Neuronal stem cell (in vitro differentiated cells): ENCODE measurements at regions not wholly inside any gene's neighbourhood (a gene's known extent, or its start where the extent isn't known, plus 50 kb on each side); places are given as distances from the start of the nearest gene placed in this dataset.

ENCODE experiments used
- DNase-seq: peaks from one replicate; pipeline ENCODE4 v3.0.0-alpha.2; 2013; ENCODE audit warnings: low spot score
- H2AFZ ChIP-seq: one replicate; pipeline ENCODE4 v1.6.1; 2013; ENCODE audit warnings: mild to moderate bottlenecking, low read length, inconsistent platforms
- H2AK5ac ChIP-seq: 2 replicates; pipeline ENCODE4 v1.6.1; 2013; ENCODE audit warnings: low read depth, mild to moderate bottlenecking, inconsistent platforms, low read length, moderate library complexity, mixed read lengths
- H2BK120ac ChIP-seq: 2 replicates; pipeline ENCODE4 v1.6.1; 2013; ENCODE audit warnings: low read depth, mild to moderate bottlenecking, inconsistent platforms, low read length, moderate library complexity, mixed read lengths
- H2BK12ac ChIP-seq: one replicate; pipeline ENCODE4 v1.6.1; 2013; ENCODE audit warnings: low read length, inconsistent platforms
- H2BK15ac ChIP-seq: 2 replicates; pipeline ENCODE4 v1.6.1; 2013; ENCODE audit warnings: mild to moderate bottlenecking, low read length, inconsistent platforms, mixed read lengths
- H2BK5ac ChIP-seq: one replicate; pipeline ENCODE4 v1.6.1; 2013; ENCODE audit warnings: inconsistent platforms, mild to moderate bottlenecking, low read length, moderate library complexity
- H3K14ac ChIP-seq: one replicate; pipeline ENCODE4 v1.6.1; 2013; ENCODE audit warnings: low read length, inconsistent platforms
- H3K18ac ChIP-seq: 2 replicates; pipeline ENCODE4 v1.6.1; 2013; ENCODE audit warnings: low read length, inconsistent platforms
- H3K23ac ChIP-seq: 2 replicates; pipeline ENCODE4 v1.6.1; 2013; ENCODE audit warnings: low read depth, mild to moderate bottlenecking, mixed read lengths, low read length, inconsistent platforms; ENCODE audit not compliant: poor library complexity
- H3K27ac ChIP-seq: replicated peaks from 3 replicates; pipeline ENCODE4 v1.5.1; 2013; ENCODE audit warnings: low read length, inconsistent platforms
- H3K27me3 ChIP-seq, 3 experiments: 2 replicates each; pipeline ENCODE4 v1.6.1; 2013; ENCODE audit warnings: low read length in 3 of 3, mild to moderate bottlenecking in 2 of 3, inconsistent platforms in 1 of 3, low read depth in 1 of 3, mixed read lengths in 1 of 3, moderate library complexity in 1 of 3; ENCODE audit not compliant: control insufficient read depth in 3 of 3, insufficient read depth in 3 of 3
- H3K36me3 ChIP-seq, 2 donors: replicated peaks in 1 of 2; 2 replicates each; pipeline ENCODE4 v1.6.1; 2013; ENCODE audit warnings: low read length in 2 of 2; ENCODE audit not compliant: control insufficient read depth in 2 of 2, insufficient read depth in 2 of 2
- H3K4ac ChIP-seq: 2 replicates; pipeline ENCODE4 v1.6.1; 2013; ENCODE audit warnings: inconsistent platforms, mild to moderate bottlenecking, low read length, moderate library complexity
- H3K4me1 ChIP-seq, 2 donors: 1 replicate in 1 of 2; 2 replicates in 1 of 2; pipeline ENCODE4 v1.6.1; 2013; ENCODE audit warnings: low read length in 2 of 2, low read depth in 1 of 2; ENCODE audit not compliant: control insufficient read depth in 2 of 2, insufficient read depth in 1 of 2
- H3K4me2 ChIP-seq: one replicate; pipeline ENCODE4 v1.6.1; 2013; ENCODE audit warnings: mild to moderate bottlenecking, low read length, inconsistent platforms; ENCODE audit not compliant: insufficient read depth, poor library complexity, severe bottlenecking
- H3K4me3 ChIP-seq, 2 donors: 2 replicates each; pipeline ENCODE4 v1.5.1; 2013; ENCODE audit warnings: low read length in 2 of 2, mild to moderate bottlenecking in 2 of 2, inconsistent platforms in 1 of 2, moderate library complexity in 1 of 2
- H3K79me1 ChIP-seq: one replicate; pipeline ENCODE4 v1.6.1; 2013; ENCODE audit warnings: low read depth, mild to moderate bottlenecking, inconsistent platforms, low read length, moderate library complexity
- H3K9ac ChIP-seq: one replicate; pipeline ENCODE4 v1.6.1; 2013; ENCODE audit warnings: mild to moderate bottlenecking, low read depth, low read length, inconsistent platforms; ENCODE audit not compliant: poor library complexity
- H3K9me3 ChIP-seq, 2 donors: replicated peaks in 1 of 2; 2 replicates each; pipeline versions ENCODE3 to v1.6.1; 2013; ENCODE audit warnings: low read length in 2 of 2, mild to moderate bottlenecking in 2 of 2, inconsistent platforms in 1 of 2, low read depth in 1 of 2, mixed read lengths in 1 of 2, moderate library complexity in 1 of 2; ENCODE audit not compliant: control insufficient read depth in 2 of 2, insufficient read depth in 1 of 2
- H4K8ac ChIP-seq: one replicate; pipeline ENCODE4 v1.6.1; 2013; ENCODE audit warnings: low read depth, mild to moderate bottlenecking, inconsistent platforms, low read length, moderate library complexity
- H4K91ac ChIP-seq: one replicate; pipeline ENCODE4 v1.6.1; 2013; ENCODE audit warnings: low read length, low read depth, mild to moderate bottlenecking, inconsistent platforms; ENCODE audit not compliant: poor library complexity
- WGBS, 2 donors: extraction: QIAGEN DNeasy Blood & Tissue Kit; methylation state at CpG; one replicate each; pipeline ENCODE4 v1.1.7; 2013; ENCODE audit warnings: missing lambda C conversion rate in 2 of 2, mixed read lengths in 1 of 2; ENCODE audit not compliant: insufficient read length in 2 of 2, insufficient replicate concordance in 1 of 2; ENCODE audit errors: extremely low coverage in 2 of 2; 5-methylcytosine and 5-hydroxymethylcytosine counted together

GRCh38 chr12:124648710-124649384 lies 81.4 kb upstream of the NCOR2 start:
- no peaks in the 10 kb centered on the region for H3K4me1 ChIP-seq

GRCh38 chr12:124647316-124647715 lies 79.9 kb upstream of the NCOR2 start:
- no peak overlapping the region for H3K23ac ChIP-seq
- H2AFZ ChIP-seq: no peak overlapping the region
- H2BK15ac ChIP-seq: no peak overlapping the region
- no peak overlapping the region for H3K4ac ChIP-seq
- H3K4me1 ChIP-seq: no peaks in the 10 kb centered on the region
- H2BK12ac ChIP-seq: no peak overlapping the region
- no peak overlapping the region for H4K91ac ChIP-seq
- H3K27ac ChIP-seq: no peak overlapping the region
- H2BK5ac ChIP-seq: no peak overlapping the region
- no CpG with 5 or more reads among the region's 6 CpGs for WGBS, 2 donors
- DNase-seq: no peak
- no peak overlapping the region for H3K9ac ChIP-seq
- H3K14ac ChIP-seq: no peak overlapping the region
- H3K4me3 ChIP-seq: no peak overlapping the region
- no peak overlapping the region for H2BK120ac ChIP-seq
- no peak overlapping the region for H3K18ac ChIP-seq
- H3K36me3 ChIP-seq: no peaks in the 10 kb centered on the region
- H3K27me3 ChIP-seq: peaks cover 0 to 30% (median 0%) of the 10 kb centered on the region in 3 experiments
- peaks cover 6 to 17% of the 10 kb centered on the region in 2 donors for H3K9me3 ChIP-seq
- H2AK5ac ChIP-seq: no peak overlapping the region
- no peaks in the 10 kb centered on the region for H3K79me1 ChIP-seq
- no peak overlapping the region for H4K8ac ChIP-seq
- no peak overlapping the region for H3K4me2 ChIP-seq

More at GRCh38 chr12:124648710-124649384, 81.4 kb upstream of the NCOR2 start:
- Histone ChIP-seq H2BK5ac (no peak overlapping the region), H3K79me1 (no peaks in the 10 kb centered on the region), H3K36me3 (no peaks in the 10 kb centered on the region), H3K27me3 (peaks cover 0 to 36% (median 0%) of the 10 kb centered on the region in 3 experiments), H3K9me3 (peaks cover 6 to 17% of the 10 kb centered on the region in 2 donors), H3K4me2 (no peak overlapping the region), H2AK5ac (no peak overlapping the region), H2BK15ac (no peak overlapping the region), H3K14ac (no peak overlapping the region), H3K27ac (no peak overlapping the region), H3K4me3 (no peak overlapping the region), H2AFZ (no peak overlapping the region), H2BK12ac (no peak overlapping the region), H2BK120ac (no peak overlapping the region), H3K23ac (no peak overlapping the region), H3K9ac (no peak overlapping the region), H4K91ac (no peak overlapping the region), H3K18ac (no peak overlapping the region), H4K8ac (no peak overlapping the region), H3K4ac (no peak overlapping the region)
- no CpG with 5 or more reads among the region's 6 CpGs for WGBS, 2 donors
- DNase-seq: no peak

GRCh38 chr12:124646385-124647230 lies 79.2 kb upstream of the NCOR2 start:
- Histone ChIP-seq H2AK5ac (peak overlapping the region; percentile 68), H3K4ac (no peak overlapping the region), H2BK120ac (no peak overlapping the region), H3K23ac (no peak overlapping the region), H3K27me3 (peaks cover 0 to 27% (median 0%) of the 10 kb centered on the region in 3 experiments), H3K18ac (peak overlapping the region; percentile 71), H3K27ac (no peak overlapping the region), H3K4me2 (no peak overlapping the region), H4K91ac (no peak overlapping the region), H3K4me3 (no peak overlapping the region), H3K9me3 (peaks cover 6 to 17% of the 10 kb centered on the region in 2 donors), H2BK15ac (no peak overlapping the region), H3K14ac (no peak overlapping the region), H3K79me1 (no peaks in the 10 kb centered on the region), H3K36me3 (no peaks in the 10 kb centered on the region), H2BK12ac (no peak overlapping the region), H3K4me1 (no peaks in the 10 kb centered on the region), H2AFZ (no peak overlapping the region), H2BK5ac (no peak overlapping the region), H3K9ac (no peak overlapping the region), H4K8ac (no peak overlapping the region)
- no CpG with 5 or more reads among the region's 34 CpGs for WGBS, 2 donors
- no peak for DNase-seq
